ENCODE measurements at regions not wholly inside any gene's neighbourhood (a gene's known extent, or its start where the extent isn't known, plus 50 kb on each side); places are given as distances from the start of the nearest gene placed in this dataset.

DNA sequence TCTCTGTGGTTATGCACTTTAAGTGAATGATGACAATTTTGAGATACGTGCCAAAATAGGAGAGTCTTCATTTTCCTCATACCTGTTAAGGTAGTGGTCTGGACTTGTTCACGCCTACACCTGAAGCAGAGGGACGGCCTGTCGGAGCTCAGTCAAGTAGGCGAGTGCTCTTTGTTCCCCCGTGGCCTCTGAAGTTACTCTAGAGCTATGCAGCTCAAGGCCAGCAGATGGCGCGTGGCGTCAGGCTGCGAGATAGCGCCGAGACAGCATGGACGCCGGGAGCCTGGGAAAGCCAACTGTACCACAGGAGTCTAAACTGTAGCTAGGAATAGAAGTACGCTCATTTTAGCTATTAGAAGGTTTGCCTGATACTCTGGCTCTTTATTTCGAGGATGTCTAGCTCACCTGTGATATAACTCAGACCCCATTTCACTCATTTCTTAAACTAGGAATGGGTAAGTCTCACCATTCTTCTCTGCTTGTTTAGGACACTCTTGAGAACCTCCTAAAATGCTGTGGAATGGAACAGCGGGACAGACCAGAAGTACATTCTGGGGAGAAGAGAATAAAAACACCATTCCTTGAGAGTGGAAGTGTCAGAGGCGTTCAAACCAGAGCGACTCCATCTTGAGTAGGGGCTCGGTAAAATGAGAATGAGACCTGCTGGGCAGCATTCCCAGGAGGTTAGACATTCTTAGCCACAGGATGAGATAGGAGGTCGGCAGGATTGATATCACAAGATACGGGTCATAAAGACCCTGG is 267.4 kb upstream of the HMGA2 start:
- TF ChIP-seq, protein P1, sequence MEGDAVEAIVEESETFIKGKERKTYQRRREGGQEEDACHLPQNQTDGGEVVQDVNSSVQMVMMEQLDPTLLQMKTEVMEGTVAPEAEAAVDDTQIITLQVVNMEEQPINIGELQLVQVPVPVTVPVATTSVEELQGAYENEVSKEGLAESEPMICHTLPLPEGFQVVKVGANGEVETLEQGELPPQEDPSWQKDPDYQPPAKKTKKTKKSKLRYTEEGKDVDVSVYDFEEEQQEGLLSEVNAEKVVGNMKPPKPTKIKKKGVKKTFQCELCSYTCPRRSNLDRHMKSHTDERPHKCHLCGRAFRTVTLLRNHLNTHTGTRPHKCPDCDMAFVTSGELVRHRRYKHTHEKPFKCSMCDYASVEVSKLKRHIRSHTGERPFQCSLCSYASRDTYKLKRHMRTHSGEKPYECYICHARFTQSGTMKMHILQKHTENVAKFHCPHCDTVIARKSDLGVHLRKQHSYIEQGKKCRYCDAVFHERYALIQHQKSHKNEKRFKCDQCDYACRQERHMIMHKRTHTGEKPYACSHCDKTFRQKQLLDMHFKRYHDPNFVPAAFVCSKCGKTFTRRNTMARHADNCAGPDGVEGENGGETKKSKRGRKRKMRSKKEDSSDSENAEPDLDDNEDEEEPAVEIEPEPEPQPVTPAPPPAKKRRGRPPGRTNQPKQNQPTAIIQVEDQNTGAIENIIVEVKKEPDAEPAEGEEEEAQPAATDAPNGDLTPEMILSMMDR (IDR thresholded peaks at IDR 0.05): peak; percentile 95

DNA sequence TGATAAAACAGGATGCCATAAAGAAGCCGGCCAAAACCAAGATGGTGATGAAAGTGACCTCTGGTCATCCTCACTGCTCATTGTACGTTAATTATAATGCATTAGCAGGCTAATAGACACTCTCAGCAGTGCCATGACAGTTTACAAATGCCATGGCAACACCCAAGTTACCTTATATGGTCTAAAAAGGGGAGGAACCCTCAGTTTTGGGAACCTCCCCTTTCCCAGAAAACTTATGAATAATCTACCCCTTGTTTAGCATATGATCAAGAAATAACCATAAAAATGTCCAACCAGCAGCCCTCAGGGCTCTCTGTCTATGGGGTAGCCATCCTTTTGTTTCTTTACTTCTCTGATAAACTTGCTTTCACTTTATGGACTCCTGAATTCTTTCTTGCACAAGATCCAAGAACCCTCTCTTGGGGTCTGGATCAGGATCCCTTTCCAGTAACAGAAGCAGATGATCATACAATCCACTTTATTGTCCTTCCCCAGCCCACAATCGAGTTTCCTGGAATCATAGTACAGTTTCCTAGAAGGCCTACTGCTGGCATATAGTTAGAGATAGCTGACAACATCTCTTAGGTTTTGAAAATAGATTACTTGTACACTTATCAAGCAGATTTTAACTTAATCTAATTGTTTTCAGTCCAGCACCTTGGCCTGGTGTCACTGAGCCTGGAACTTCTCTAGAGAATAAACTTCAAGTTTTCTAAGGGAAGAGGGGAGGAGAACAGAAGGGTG is 266.7 kb upstream of the HMGA2 start:
- TF ChIP-seq, protein P1 (IDR thresholded peaks at IDR 0.05): no peak

DNA sequence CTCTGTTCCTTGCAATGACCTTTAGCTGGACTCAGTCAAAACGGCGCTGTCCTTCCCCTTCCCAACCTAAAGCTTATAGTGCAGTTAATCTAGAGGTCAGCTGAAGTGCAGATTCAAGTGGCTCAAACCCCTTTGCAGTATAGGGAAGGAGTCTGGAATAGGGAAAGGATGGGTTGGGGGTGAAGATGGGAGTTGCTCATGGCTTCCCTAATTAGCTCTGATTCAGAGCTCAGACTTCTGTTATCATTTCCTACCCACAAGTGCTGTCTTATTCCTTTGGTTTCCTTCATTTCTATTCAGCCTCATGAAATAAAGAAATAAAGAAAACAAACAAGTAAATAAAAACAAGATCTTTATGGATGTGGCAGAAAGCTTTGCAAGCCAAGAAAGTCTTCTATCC is 264.0 kb upstream of the HMGA2 start:
- TF ChIP-seq, protein P1 (IDR thresholded peaks at IDR 0.05): no peak

DNA sequence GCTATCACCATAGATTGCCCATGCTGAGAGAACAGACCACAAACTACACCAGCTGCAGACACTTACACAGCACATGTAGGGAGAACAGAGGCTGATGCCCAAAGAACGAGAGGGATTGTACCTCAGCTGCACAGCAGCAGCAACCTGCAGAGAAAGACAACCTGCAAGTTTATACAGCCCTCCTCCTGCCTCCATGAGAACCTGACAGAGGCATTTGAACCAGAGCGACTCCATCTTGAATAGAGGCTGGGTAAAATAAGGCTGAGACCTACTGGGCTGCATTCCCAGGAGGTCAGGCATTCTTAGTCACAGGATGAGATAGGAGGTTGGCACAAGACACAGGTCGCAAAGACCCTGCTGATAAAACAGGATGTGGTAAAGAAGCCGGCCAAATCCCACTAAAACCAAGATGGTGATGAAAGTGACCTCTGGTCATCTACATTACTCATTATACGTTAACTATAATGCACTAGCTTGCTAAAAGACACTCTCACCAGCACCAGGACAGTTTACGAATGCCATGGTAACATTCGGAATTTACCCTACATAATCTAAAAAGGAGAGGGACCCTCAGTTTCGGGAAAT is 262.4 kb upstream of the HMGA2 start:
- TF ChIP-seq, protein P1 (IDR thresholded peaks at IDR 0.05): no peak

DNA sequence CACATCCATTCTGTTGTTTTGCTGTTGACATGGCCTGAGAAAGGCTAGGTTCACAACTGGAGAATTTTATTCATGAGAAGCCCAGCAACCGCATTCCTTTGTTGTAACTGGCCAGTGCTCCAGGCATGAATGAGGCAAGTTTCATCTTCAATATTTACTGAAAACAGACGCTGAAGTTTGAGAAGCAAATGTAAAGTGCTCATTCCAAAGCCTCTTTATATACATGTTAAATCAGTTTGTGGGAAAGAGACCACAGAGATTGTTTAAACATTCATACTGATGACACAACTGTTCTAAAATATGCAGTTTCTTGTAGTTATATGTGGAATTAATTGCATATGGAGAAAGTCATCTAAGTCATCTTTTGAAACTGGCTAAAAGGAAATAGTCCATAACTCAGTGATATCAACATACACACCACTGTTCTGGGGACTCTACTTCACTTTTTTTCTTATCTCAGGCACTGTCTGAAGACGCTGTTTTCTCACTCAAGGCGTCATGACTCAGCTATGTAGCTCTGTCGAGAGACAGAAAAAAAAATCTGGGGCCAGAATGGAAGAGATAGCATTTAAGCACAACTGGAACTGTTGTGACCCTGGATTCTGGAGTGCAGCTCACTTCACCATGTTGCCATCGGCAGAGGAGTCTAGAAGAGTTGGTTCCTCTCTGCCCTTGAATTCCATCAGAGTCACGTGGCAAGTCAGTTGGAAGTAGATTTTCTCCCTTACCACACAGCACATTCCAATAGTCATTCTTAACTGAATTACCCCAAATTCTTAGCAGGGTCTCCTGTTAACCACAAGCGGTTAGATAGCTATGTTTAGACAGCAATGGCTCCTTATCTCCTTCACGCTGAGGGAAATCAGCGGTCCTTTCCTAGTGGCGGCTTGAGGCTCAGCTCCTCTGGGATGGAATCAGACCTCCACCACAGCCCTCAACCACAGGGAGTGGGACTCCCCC is 258.4 kb upstream of the HMGA2 start:
- TF ChIP-seq, protein P1 (IDR thresholded peaks at IDR 0.05): no peak

DNA sequence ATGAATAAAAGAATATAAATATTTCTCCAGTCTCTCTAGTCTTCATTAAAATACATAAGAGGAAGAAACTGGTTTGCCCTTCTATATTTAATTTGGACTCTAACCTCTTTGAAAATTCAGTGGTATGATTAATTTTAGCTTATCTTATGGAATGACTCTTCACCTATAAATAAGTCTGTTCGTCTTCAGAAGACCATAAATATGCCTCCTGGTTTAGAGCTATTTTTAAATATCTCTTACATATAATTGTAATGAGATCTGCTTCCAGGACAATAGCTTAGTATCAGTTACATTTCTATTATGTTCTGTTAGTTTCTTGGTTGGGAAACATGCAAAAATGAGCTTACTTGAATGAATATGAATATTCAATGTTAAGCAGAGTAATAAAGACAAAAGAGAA is 257.5 kb upstream of the HMGA2 start:
- TF ChIP-seq, protein P1 (IDR thresholded peaks at IDR 0.05): no peak

DNA sequence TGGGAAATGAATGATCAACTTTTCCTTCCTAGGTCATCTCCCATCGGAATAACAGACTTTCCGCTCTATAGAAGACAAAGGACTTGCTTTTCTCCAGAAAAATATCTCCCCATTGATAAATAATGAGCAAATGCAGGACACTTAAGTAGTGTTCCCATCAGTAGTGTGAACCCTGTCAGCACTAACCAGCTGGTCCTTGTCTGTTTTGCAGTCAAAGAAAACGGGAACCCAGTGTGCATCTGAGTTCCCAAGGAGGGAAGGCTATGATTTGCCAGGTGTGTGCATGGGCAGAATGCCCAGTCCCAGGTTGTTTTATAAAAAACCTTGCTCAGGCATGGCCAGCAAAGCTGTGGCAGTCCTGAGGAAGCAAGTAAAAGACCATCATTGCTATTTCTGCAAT is 256.5 kb upstream of the HMGA2 start:
- TF ChIP-seq, protein P1 (IDR thresholded peaks at IDR 0.05): no peak

Measured in LNCAP (cell line).